GM12878 (cell line): ENCODE measurements at regions not wholly inside any gene's neighbourhood (a gene's known extent, or its start where the extent isn't known, plus 50 kb on each side); places are given as distances from the start of the nearest gene placed in this dataset.

Source experiments
- ATAC-seq: fragments of 200-7000 bp; cut with Tn5 transposase; 3 replicates; pipeline ENCODE4 v1.9.1; 2020; ENCODE audit warnings: mild to moderate bottlenecking, moderate library complexity
- BruUV-seq: library from RNA; stranded (reverse); fragments of 400-500 nt; replicated peaks from 2 replicates; lab custom pipeline; 2021; lab: Mats Ljungman, UMichigan
- CTCF ChIA-PET: fragments of 300-600 bp; sonication (Branson Sonifier 250); formaldehyde crosslinking; extraction: SDS; loops from one replicate; lab custom pipeline; 2021; ENCODE audit warnings: inconsistent platforms; lab: Yijun Ruan, JAX
- POLR2A ChIA-PET: fragments of 350-600 bp; formaldehyde crosslinking; extraction: SDS; loops from one replicate; lab custom pipeline; 2021; ENCODE audit warnings: inconsistent platforms; lab: Charles Lee
- RAD21 ChIA-PET: fragments of 300-600 bp; sonication (Branson Sonifier 250); formaldehyde crosslinking; loops from one replicate; lab custom pipeline; 2023; ENCODE audit warnings: antibody characterized with exemption; ENCODE audit not compliant: unreplicated experiment; lab: Charles Lee
- SMC1A ChIA-PET: fragments of 300-600 bp; sonication (Branson Sonifier 250); formaldehyde crosslinking; loops from one replicate; lab custom pipeline; 2023; ENCODE audit not compliant: unreplicated experiment, uncharacterized antibody; lab: Charles Lee
- DNase-seq: peaks from one replicate; pipeline ENCODE4 v3.0.0-alpha.2; 2011; ENCODE audit warnings: low read depth, low spot score
- FAIRE-seq: peaks from 3 replicates; lab custom pipeline; 2011; peaks lifted over from hg19 to GRCh38; lab: Jason Lieb, UNC
- H2AFZ ChIP-seq: 2 replicates; pipeline ENCODE4 v1.6.0; 2011; ENCODE audit warnings: low read depth, low read length, control low read depth; ENCODE audit not compliant: control insufficient read depth
- H3K27ac ChIP-seq: 2 replicates; pipeline ENCODE4 v1.5.1; 2011; ENCODE audit warnings: control low read depth; ENCODE audit not compliant: control insufficient read depth, insufficient read depth
- H3K27me3 ChIP-seq, 2 experiments: replicated peaks in 1 of 2; 2 replicates each; pipeline versions ENCODE4 v1.6.0 to v1.6.1; 2011; ENCODE audit warnings: low read length in 1 of 2; ENCODE audit not compliant: control insufficient read depth in 2 of 2, insufficient read depth in 2 of 2
- H3K36me3 ChIP-seq, 2 experiments: 2 replicates each; pipeline ENCODE4 v1.5.1; 2011; ENCODE audit warnings: low read length in 1 of 2; ENCODE audit not compliant: control insufficient read depth in 2 of 2, insufficient read depth in 2 of 2
- H3K4me1 ChIP-seq: 2 replicates; pipeline ENCODE4 v1.6.1; 2011; ENCODE audit warnings: mild to moderate bottlenecking, low read length, moderate library complexity, mixed read lengths; ENCODE audit not compliant: control insufficient read depth, insufficient read depth
- H3K4me2 ChIP-seq: 2 replicates; pipeline ENCODE4 v1.6.0; 2011; ENCODE audit warnings: control low read depth; ENCODE audit not compliant: control insufficient read depth, insufficient read depth
- H3K4me3 ChIP-seq: fragments of 200-600 bp; sonication (generic); 2 replicates; pipeline ENCODE4 v1.5.1; 2016
- H3K79me2 ChIP-seq: 2 replicates; pipeline ENCODE4 v1.6.0; 2011; ENCODE audit warnings: low read length; ENCODE audit not compliant: control insufficient read depth, insufficient read depth
- H3K9ac ChIP-seq: 2 replicates; pipeline ENCODE4 v1.8.0; 2011; ENCODE audit warnings: low read length, control low read depth, mixed read lengths; ENCODE audit not compliant: control insufficient read depth, insufficient read depth
- H3K9me3 ChIP-seq: replicated peaks from 3 replicates; pipeline ENCODE4 v1.5.1; 2011; ENCODE audit warnings: mild to moderate bottlenecking, low read length; ENCODE audit not compliant: control insufficient read depth, insufficient read depth
- H4K20me1 ChIP-seq: 2 replicates; pipeline ENCODE4 v1.6.0; 2011; ENCODE audit not compliant: control insufficient read depth, insufficient read depth
- EP300 ChIP-seq, 2 experiments: fragments of 150-350 bp in 1 of 2; IDR thresholded peaks; 2 replicates each; pipeline ENCODE4 v1.6.1; 2011 to 2012; ENCODE audit warnings: low read depth in 2 of 2, low read length in 2 of 2, borderline replicate concordance in 1 of 2, improper control_type of control experiment in 1 of 2, inconsistent platforms in 1 of 2; ENCODE audit not compliant: control insufficient read depth in 1 of 2
- HDGF ChIP-seq: fragments of 450-650 bp; IDR thresholded peaks from 2 replicates; pipeline ENCODE4 v1.6.1; 2016; ENCODE audit warnings: antibody characterized with exemption
- MEF2B ChIP-seq: fragments of 450-650 bp; IDR thresholded peaks from 2 replicates; pipeline ENCODE4 v1.6.1; 2018; ENCODE audit warnings: mild to moderate bottlenecking, moderate library complexity; ENCODE audit not compliant: partially characterized antibody, poor library complexity, severe bottlenecking
- MYB ChIP-seq: fragments of 150-350 bp; IDR thresholded peaks from 2 replicates; pipeline ENCODE4 v1.6.1; 2014; ENCODE audit warnings: mild to moderate bottlenecking, low read depth, low read length, borderline replicate concordance
- NR2F1 ChIP-seq: fragments of 450-650 bp; conservative IDR thresholded peaks from 2 replicates; pipeline ENCODE4 v1.6.1; 2017; ENCODE audit warnings: mild to moderate bottlenecking
- SP1 ChIP-seq: IDR thresholded peaks from one replicate; pipeline ENCODE4 v1.6.1; 2011; ENCODE audit warnings: low read depth, low read length
- WGBS: methylation state at CpG from one replicate; pipeline ENCODE4 v1.1.6; 2016; ENCODE audit warnings: low lambda C conversion rate; ENCODE audit not compliant: insufficient replicate concordance, insufficient coverage; ENCODE audit errors: missing lambda C conversion rate; 5-methylcytosine and 5-hydroxymethylcytosine counted together
- in situ Hi-C: fragments of 300-500 bp; cut with MboI; formaldehyde crosslinking; loops from 9 replicates; pipeline ENCODE4 v1.14.3; 2018; ENCODE audit warnings: mixed read lengths
- intact Hi-C: fragments of 100-400 bp; cut with micrococcal nuclease; formaldehyde crosslinking; loops from one replicate; pipeline ENCODE4 v1.14.2; 2022; ENCODE audit not compliant: unreplicated experiment

GRCh38 chr6:77106992-77107391 is 356.3 kb downstream of the HTR1B start:
- no peaks in the 10 kb centered on the region for H3K27me3 ChIP-seq
- RAD21 ChIA-PET: no interaction called here
- DNase-seq (no peak), FAIRE-seq (no peak), ATAC-seq (peak; percentile 99)
- WGBS: 10% methylated on average over 4 of the region's 4 CpGs
- no peaks in the 10 kb centered on the region for H4K20me1 ChIP-seq
- H3K4me3 ChIP-seq: no peak overlapping the region
- CTCF ChIA-PET: interaction anchor here (1.7 kb wide), 1 partner anchor 9 kb away, joined by 3 read pairs; no protein-coding TSS in a partner anchor
- H2AFZ ChIP-seq: no peak overlapping the region
- no peak overlapping the region for H3K27ac ChIP-seq
- no TSS peak for BruUV-seq
- no peak overlapping the region for H3K9ac ChIP-seq
- no peak overlapping the region for H3K4me2 ChIP-seq
- H3K4me1 ChIP-seq: no peaks in the 10 kb centered on the region
- no peaks in the 10 kb centered on the region for H3K9me3 ChIP-seq
- in situ Hi-C loops: no loop called here
- no peaks in the 10 kb centered on the region for H3K36me3 ChIP-seq
- POLR2A ChIA-PET: no interaction called here
- no peaks in the 10 kb centered on the region for H3K79me2 ChIP-seq
- TF ChIP-seq NR2F1 (0 out of 2 replicates have a peak, but pooled peaks have one; percentile 34), EP300 (IDR thresholded peaks at IDR 0.05; ENCODE audit: borderline replicate concordance in 1 of 2, control insufficient read depth in 1 of 2, low read depth in 2 of 2, low read length in 2 of 2) (no peak), MEF2B (peak; percentile 31), HDGF (no peak), SP1 (no peak)
- SMC1A ChIA-PET: interaction anchor here (0.7 to 3.7 kb wide), 3 partner anchors 13 to 99 kb away, joined by 3 to 25 read pairs (median 5); no protein-coding TSS in a partner anchor
- intact Hi-C loops: no loop called here

- ATAC-seq (no peak), FAIRE-seq (no peak), DNase-seq (no peak)
- H3K4me1 ChIP-seq: no peaks in the 10 kb centered on the region
- H3K36me3 ChIP-seq: no peaks in the 10 kb centered on the region
- H3K4me3 ChIP-seq: no peak overlapping the region
- SMC1A ChIA-PET: interaction anchor here (0.9 to 3.7 kb wide), 6 partner anchors 9 to 352 kb away, joined by 3 to 25 read pairs (median 4); no protein-coding TSS in a partner anchor
- no peaks in the 10 kb centered on the region for H3K79me2 ChIP-seq
- H3K9ac ChIP-seq: no peak overlapping the region
- in situ Hi-C loops (no loop called here), intact Hi-C loops (no loop called here)
- WGBS: 2% methylated on average over 2 of the region's 2 CpGs
- RAD21 ChIA-PET: interaction anchor here (1.2 to 1.8 kb wide), 2 partner anchors 9 to 28 kb away, joined by 4 to 6 read pairs; no protein-coding TSS in a partner anchor
- H3K27ac ChIP-seq: no peak overlapping the region
- no peaks in the 10 kb centered on the region for H3K9me3 ChIP-seq
- CTCF ChIA-PET: interaction anchor here (1.2 to 1.7 kb wide), 4 partner anchors 7 to 244 kb away, joined by 3 read pairs; no protein-coding TSS in a partner anchor
- H3K27me3 ChIP-seq: no peaks in the 10 kb centered on the region
- no TSS peak for BruUV-seq
- POLR2A ChIA-PET: no interaction called here
- H3K4me2 ChIP-seq: no peak overlapping the region
- H4K20me1 ChIP-seq: no peaks in the 10 kb centered on the region
- no peak overlapping the region for H2AFZ ChIP-seq
- TF ChIP-seq MYB: no peak
These were observed 358.2 kb downstream of the HTR1B start for GRCh38 chr6:77105091-77105490.
